HepG2 (cell line): ENCODE measurements at regions not wholly inside any gene's neighbourhood (a gene's known extent, or its start where the extent isn't known, plus 50 kb on each side); places are given as distances from the start of the nearest gene placed in this dataset.

Source experiments
- AGO1 ChIP-seq: fragments of 200-400 bp; formaldehyde crosslinking; IDR thresholded peaks from 2 replicates; pipeline ENCODE4 v1.6.1; 2017; ENCODE audit warnings: mild to moderate bottlenecking, low read depth, low read length, moderate library complexity; ENCODE audit not compliant: poor library complexity, severe bottlenecking
- BRD4 ChIP-seq: sonication (generic); formaldehyde crosslinking; IDR thresholded peaks from 2 replicates; pipeline ENCODE4 v1.4.0; 2020; ENCODE audit warnings: missing genetic modification reagents
- CENPX ChIP-seq: sonication (generic); formaldehyde crosslinking; IDR thresholded peaks from 2 replicates; pipeline ENCODE4 v1.9.0; 2021; ENCODE audit warnings: mild to moderate bottlenecking, missing genetic modification reagents, moderate library complexity
- CREB1 ChIP-seq, 2 experiments: fragments of 450-650 bp in 1 of 2; IDR thresholded peaks; 2 replicates each; pipeline ENCODE4 v1.6.1; 2016 to 2017; ENCODE audit warnings: control low read depth in 1 of 2, mild to moderate bottlenecking in 1 of 2, missing compliant biosample characterization in 1 of 2, missing genetic modification characterization in 1 of 2
- HNRNPLL ChIP-seq: fragments of 200-400 bp; formaldehyde crosslinking; IDR thresholded peaks from 2 replicates; pipeline ENCODE4 v1.6.1; 2017; ENCODE audit warnings: mild to moderate bottlenecking, low read depth, low read length; ENCODE audit not compliant: poor library complexity, severe bottlenecking
- NFE2 ChIP-seq: sonication (generic); formaldehyde crosslinking; IDR thresholded peaks from 2 replicates; pipeline ENCODE4 v1.4.0; 2020; ENCODE audit warnings: missing genetic modification reagents
- SMYD3 ChIP-seq: sonication (generic); formaldehyde crosslinking; IDR thresholded peaks from 2 replicates; pipeline ENCODE4 v1.8.1; 2023; ENCODE audit warnings: mild to moderate bottlenecking, missing genetic modification reagents
- ZBTB42 ChIP-seq: sonication (generic); formaldehyde crosslinking; IDR thresholded peaks from 2 replicates; pipeline ENCODE4 v1.5.0; 2020; ENCODE audit warnings: mild to moderate bottlenecking, missing genetic modification reagents
- ZFP1 ChIP-seq: IDR thresholded peaks from 2 replicates; pipeline ENCODE4 v1.6.1; 2016
- ZMYM3 ChIP-seq: sonication (generic); formaldehyde crosslinking; IDR thresholded peaks from 2 replicates; pipeline ENCODE4 v1.5.1; 2020; ENCODE audit warnings: mild to moderate bottlenecking, missing genetic modification reagents
- ZNF451 ChIP-seq: sonication (generic); formaldehyde crosslinking; IDR thresholded peaks from 2 replicates; pipeline ENCODE4 v1.5.0; 2020; ENCODE audit warnings: mild to moderate bottlenecking, missing genetic modification reagents
- ZNF619 ChIP-seq: sonication (generic); formaldehyde crosslinking; IDR thresholded peaks from 2 replicates; pipeline ENCODE4 v1.4.0; 2020; ENCODE audit warnings: mild to moderate bottlenecking, missing genetic modification reagents
- ZNF660 ChIP-seq: sonication (generic); formaldehyde crosslinking; IDR thresholded peaks from 2 replicates; pipeline ENCODE4 v1.5.1; 2020; ENCODE audit warnings: mild to moderate bottlenecking, low read depth, missing genetic modification reagents, borderline replicate concordance
- ZNF776 ChIP-seq: sonication (generic); formaldehyde crosslinking; IDR thresholded peaks from 2 replicates; pipeline ENCODE4 v1.4.0; 2020; ENCODE audit warnings: mild to moderate bottlenecking, missing genetic modification reagents
- TF ChIP-seq, protein P1 (sequence below): sonication (generic); formaldehyde crosslinking; IDR thresholded peaks from 2 replicates; pipeline ENCODE4 v1.4.0; 2020; ENCODE audit warnings: low read depth, mild to moderate bottlenecking, missing genetic modification reagents
- TF ChIP-seq, protein P2 (sequence below): sonication (generic); formaldehyde crosslinking; IDR thresholded peaks from 2 replicates; pipeline ENCODE4 v1.4.0; 2020; ENCODE audit warnings: missing genetic modification reagents, borderline replicate concordance
- TF ChIP-seq, protein P3 (sequence below): sonication (generic); formaldehyde crosslinking; IDR thresholded peaks from 2 replicates; pipeline ENCODE4 v1.8.0; 2022; ENCODE audit warnings: mild to moderate bottlenecking, missing genetic modification reagents; ENCODE audit not compliant: insufficient replicate concordance
- TF ChIP-seq, protein P4 (sequence below): IDR thresholded peaks from 2 replicates; pipeline ENCODE4 v1.6.1; 2016

DNA sequence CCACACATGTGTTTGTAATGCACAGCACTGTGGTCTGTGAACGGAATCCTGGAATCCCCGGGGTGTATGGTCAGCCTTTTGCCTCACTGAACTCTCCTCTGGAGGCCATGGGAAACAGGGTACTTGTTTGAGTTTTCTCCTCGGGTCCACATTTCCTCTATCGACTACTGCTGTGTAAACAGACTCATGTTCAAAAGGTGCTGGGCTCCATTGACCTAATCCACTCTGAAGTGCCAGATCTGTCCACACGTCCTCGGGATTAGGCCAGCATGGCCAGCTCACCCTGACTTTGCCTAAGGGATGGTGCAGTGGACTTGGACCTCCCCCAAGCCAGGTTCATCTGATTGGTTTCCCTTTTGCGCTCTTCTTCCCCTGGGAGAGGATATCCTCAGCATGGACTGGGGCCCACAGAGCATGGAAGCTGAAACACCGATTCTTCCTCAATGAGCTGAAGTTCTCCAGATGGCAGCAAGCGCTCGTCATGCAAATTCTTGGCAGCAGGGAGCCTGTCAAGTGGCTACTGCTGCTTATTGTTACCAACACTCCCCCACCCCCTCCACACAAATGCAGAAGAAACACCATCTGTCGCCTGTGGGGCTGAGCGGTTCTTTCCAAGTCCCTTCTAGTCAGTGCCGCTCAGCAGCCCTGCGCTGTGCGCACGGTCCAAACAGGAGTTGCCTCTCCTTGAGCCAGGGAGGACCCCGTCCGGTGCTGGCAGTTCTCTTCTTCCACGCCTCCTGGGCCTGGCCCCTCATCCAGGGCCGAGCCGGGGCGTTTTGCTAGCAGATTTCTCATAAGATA is 292.6 kb upstream of the MARCKS start (continued):
- TF ChIP-seq, protein P1, sequence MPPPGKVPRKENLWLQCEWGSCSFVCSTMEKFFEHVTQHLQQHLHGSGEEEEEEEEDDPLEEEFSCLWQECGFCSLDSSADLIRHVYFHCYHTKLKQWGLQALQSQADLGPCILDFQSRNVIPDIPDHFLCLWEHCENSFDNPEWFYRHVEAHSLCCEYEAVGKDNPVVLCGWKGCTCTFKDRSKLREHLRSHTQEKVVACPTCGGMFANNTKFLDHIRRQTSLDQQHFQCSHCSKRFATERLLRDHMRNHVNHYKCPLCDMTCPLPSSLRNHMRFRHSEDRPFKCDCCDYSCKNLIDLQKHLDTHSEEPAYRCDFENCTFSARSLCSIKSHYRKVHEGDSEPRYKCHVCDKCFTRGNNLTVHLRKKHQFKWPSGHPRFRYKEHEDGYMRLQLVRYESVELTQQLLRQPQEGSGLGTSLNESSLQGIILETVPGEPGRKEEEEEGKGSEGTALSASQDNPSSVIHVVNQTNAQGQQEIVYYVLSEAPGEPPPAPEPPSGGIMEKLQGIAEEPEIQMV (CRISPR knock-in tag) = peak; percentile 74; the same call in 1 of the 2 replicates
- TF ChIP-seq CREB1 (IDR thresholded peaks at IDR 0.05) (no peak), CREB1 (CRISPR knock-in tag; IDR thresholded peaks at IDR 0.05) (no peak), ZMYM3 (peak; percentile 92), ZNF660 (CRISPR knock-in tag) (no peak), ZBTB42 (CRISPR knock-in tag) (no peak), CENPX (CRISPR knock-in tag) (no peak), AGO1 (no peak), ZNF619 (CRISPR knock-in tag) (0 out of 2 replicates have a peak, but pooled peaks have one; percentile 67), ZFP1 (CRISPR knock-in tag) (no peak), ZNF451 (CRISPR knock-in tag) (no peak), NFE2 (CRISPR knock-in tag) (no peak), ZNF776 (no peak), BRD4 (CRISPR knock-in tag) (no peak), HNRNPLL (no peak), SMYD3 (no peak)
- TF ChIP-seq, protein P2, sequence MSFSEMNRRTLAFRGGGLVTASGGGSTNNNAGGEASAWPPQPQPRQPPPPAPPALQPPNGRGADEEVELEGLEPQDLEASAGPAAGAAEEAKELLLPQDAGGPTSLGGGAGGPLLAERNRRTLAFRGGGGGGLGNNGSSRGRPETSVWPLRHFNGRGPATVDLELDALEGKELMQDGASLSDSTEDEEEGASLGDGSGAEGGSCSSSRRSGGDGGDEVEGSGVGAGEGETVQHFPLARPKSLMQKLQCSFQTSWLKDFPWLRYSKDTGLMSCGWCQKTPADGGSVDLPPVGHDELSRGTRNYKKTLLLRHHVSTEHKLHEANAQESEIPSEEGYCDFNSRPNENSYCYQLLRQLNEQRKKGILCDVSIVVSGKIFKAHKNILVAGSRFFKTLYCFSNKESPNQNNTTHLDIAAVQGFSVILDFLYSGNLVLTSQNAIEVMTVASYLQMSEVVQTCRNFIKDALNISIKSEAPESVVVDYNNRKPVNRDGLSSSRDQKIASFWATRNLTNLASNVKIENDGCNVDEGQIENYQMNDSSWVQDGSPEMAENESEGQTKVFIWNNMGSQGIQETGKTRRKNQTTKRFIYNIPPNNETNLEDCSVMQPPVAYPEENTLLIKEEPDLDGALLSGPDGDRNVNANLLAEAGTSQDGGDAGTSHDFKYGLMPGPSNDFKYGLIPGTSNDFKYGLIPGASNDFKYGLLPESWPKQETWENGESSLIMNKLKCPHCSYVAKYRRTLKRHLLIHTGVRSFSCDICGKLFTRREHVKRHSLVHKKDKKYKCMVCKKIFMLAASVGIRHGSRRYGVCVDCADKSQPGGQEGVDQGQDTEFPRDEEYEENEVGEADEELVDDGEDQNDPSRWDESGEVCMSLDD (CRISPR knock-in tag) = no peak
- TF ChIP-seq, protein P3, sequence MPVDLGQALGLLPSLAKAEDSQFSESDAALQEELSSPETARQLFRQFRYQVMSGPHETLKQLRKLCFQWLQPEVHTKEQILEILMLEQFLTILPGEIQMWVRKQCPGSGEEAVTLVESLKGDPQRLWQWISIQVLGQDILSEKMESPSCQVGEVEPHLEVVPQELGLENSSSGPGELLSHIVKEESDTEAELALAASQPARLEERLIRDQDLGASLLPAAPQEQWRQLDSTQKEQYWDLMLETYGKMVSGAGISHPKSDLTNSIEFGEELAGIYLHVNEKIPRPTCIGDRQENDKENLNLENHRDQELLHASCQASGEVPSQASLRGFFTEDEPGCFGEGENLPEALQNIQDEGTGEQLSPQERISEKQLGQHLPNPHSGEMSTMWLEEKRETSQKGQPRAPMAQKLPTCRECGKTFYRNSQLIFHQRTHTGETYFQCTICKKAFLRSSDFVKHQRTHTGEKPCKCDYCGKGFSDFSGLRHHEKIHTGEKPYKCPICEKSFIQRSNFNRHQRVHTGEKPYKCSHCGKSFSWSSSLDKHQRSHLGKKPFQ = no peak
- TF ChIP-seq, protein P4, sequence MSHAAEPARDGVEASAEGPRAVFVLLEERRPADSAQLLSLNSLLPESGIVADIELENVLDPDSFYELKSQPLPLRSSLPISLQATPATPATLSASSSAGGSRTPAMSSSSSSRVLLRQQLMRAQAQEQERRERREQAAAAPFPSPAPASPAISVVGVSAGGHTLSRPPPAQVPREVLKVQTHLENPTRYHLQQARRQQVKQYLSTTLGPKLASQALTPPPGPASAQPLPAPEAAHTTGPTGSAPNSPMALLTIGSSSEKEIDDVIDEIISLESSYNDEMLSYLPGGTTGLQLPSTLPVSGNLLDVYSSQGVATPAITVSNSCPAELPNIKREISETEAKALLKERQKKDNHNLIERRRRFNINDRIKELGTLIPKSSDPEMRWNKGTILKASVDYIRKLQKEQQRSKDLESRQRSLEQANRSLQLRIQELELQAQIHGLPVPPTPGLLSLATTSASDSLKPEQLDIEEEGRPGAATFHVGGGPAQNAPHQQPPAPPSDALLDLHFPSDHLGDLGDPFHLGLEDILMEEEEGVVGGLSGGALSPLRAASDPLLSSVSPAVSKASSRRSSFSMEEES (CRISPR knock-in tag) = no peak
